ENCODE measurements at regions not wholly inside any gene's neighbourhood (a gene's known extent, or its start where the extent isn't known, plus 50 kb on each side); places are given as distances from the start of the nearest gene placed in this dataset.

DNA sequence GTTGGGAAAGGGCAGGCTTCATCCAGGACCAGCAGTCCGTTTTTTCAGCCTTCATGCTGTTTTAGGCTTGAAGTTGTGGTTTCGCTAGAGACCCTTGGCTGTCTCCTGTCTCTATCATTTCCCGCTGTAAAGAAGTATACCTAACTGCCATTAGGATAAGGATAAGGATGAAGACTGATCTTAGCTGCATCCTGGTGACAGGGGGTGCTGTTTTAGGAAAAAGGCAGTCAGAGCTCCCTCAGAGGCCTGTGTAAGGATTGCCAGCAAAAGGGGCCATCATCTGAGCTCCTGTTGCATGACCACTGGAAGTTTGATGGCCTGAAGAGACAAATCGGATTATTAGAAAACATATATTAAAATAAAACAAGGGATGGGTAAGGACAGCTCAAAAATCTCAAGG is 64.8 kb upstream of the FGF10 start:
- ATAC-seq = no peak
- DNase-seq = no peak
- intact Hi-C loops (cut with DNase I) = no loop called here

- DNase-seq = no peak
- ATAC-seq = no peak
- intact Hi-C loops (cut with DNase I) = no loop called here
Observed at GRCh38 chr5:44446399-44446798, 57.2 kb upstream of the FGF10 start.

DNA sequence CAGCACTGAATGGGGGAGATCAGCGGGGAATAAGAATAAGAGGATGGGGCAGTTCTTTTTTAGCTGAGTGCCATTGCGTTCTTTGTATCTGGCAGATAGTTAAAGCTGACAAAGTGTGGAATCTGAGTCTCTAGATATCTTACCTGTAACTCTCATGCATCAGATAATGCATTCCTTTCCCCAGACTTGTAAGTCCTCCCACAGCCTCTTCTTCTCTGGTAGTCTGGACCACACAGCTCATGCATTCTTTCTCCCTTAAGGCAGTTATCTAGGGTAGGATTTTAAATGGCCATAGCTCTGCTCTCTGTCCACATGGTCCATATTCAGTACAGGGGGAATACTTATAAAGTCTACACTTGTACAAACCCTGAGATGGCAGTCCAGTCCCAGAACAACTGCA is 54.0 kb upstream of the FGF10 start:
- intact Hi-C loops (cut with DNase I) = no loop called here
- ATAC-seq (no peak), DNase-seq (no peak)

GRCh38 chr5:44441460-44441859 is 52.2 kb upstream of the FGF10 start:
- DNase-seq (no peak), ATAC-seq (no peak)
- intact Hi-C loops (cut with DNase I) = no loop called here

- no peak for DNase-seq
- no peak for ATAC-seq
- intact Hi-C loops (cut with DNase I) = no loop called here
Observed at GRCh38 chr5:44440186-44440585, 51.0 kb upstream of the FGF10 start.
